Fibroblast of skin of abdomen (primary cell): ENCODE measurements at regions not wholly inside any gene's neighbourhood (a gene's known extent, or its start where the extent isn't known, plus 50 kb on each side); places are given as distances from the start of the nearest gene placed in this dataset.
A peak's percentile ranks its signal among the peaks of the same experiment; 100 is the strongest.

Experiments used
- DNase-seq: peaks from one replicate; pipeline ENCODE4 v3.0.0-alpha.2; 2013

- DNase-seq: no peak
Measured at GRCh38 chr7:91323626-91324158, 59.5 kb downstream of the FZD1 start.

GRCh38 chr7:91324663-91325062 is 60.4 kb downstream of the FZD1 start:
- no peak for DNase-seq

GRCh38 chr7:91325726-91326125 is 61.5 kb downstream of the FZD1 start:
- DNase-seq: peak; percentile 87

- no peak for DNase-seq
Measured at GRCh38 chr7:91326516-91327199, 62.4 kb downstream of the FZD1 start.

- DNase-seq: no peak
Measured at GRCh38 chr7:91327346-91327745, 63.1 kb downstream of the FZD1 start.

- DNase-seq: no peak
Measured at GRCh38 chr7:91329571-91329970, 65.3 kb downstream of the FZD1 start.

GRCh38 chr7:91330191-91330808 is 66.1 kb downstream of the FZD1 start:
- peak; percentile 26 for DNase-seq

GRCh38 chr7:91330866-91331265 is 66.6 kb downstream of the FZD1 start:
- DNase-seq: peak; percentile 12

GRCh38 chr7:91336106-91336505 is 71.9 kb downstream of the FZD1 start:
- no peak for DNase-seq

- DNase-seq: no peak
Measured at GRCh38 chr7:91338226-91339020, 74.2 kb downstream of the FZD1 start.

- no peak for DNase-seq
Measured at GRCh38 chr7:91342346-91342745, 78.1 kb downstream of the FZD1 start.

GRCh38 chr7:91343420-91343960 is 79.3 kb downstream of the FZD1 start:
- no peak for DNase-seq

- DNase-seq: no peak
Measured at GRCh38 chr7:91343996-91344629, 79.9 kb downstream of the FZD1 start.

- DNase-seq: no peak
Measured at GRCh38 chr7:91344911-91345310, 80.7 kb downstream of the FZD1 start.

GRCh38 chr7:91345449-91345848 is 81.2 kb downstream of the FZD1 start:
- no peak for DNase-seq

GRCh38 chr7:91346426-91346825 is 82.2 kb downstream of the FZD1 start:
- no peak for DNase-seq

GRCh38 chr7:91347290-91347689 is 83.1 kb downstream of the FZD1 start:
- peak; percentile 17 for DNase-seq

GRCh38 chr7:91348711-91349110 is 84.5 kb downstream of the FZD1 start:
- peak; percentile 77 for DNase-seq

GRCh38 chr7:91351374-91351773 is 87.1 kb downstream of the FZD1 start:
- DNase-seq: peak; percentile 35

GRCh38 chr7:91352091-91352490 is 87.9 kb downstream of the FZD1 start:
- DNase-seq: no peak

- DNase-seq: peak; percentile 53
Measured at GRCh38 chr7:91353848-91354247, 89.6 kb downstream of the FZD1 start.

- no peak for DNase-seq
Measured at GRCh38 chr7:91355695-91356435, 91.6 kb downstream of the FZD1 start.
